ENCODE measurements at regions not wholly inside any gene's neighbourhood (a gene's known extent, or its start where the extent isn't known, plus 50 kb on each side); places are given as distances from the start of the nearest gene placed in this dataset.
"Not testable (repeated sequence)": the region's sequence is repeated elsewhere in the genome, so short reads cannot be mapped to it uniquely, and the experiment has no call there.

- DNase-seq (ENCODE audit: low spot score): no peak
Observed at GRCh38 chr6:100096341-100096740, 102.3 kb upstream of the MCHR2 start.

GRCh38 chr6:100093405-100093804 lies 99.4 kb upstream of the MCHR2 start:
- DNase-seq (ENCODE audit: low spot score): no peak

GRCh38 chr6:100088009-100088408 lies 94.0 kb upstream of the MCHR2 start:
- no peak for DNase-seq (ENCODE audit: low spot score)

GRCh38 chr6:100084991-100085364 lies 91.0 kb upstream of the MCHR2 start:
- no peak for DNase-seq (ENCODE audit: low spot score)

GRCh38 chr6:100084316-100084990 lies 90.4 kb upstream of the MCHR2 start:
- DNase-seq (ENCODE audit: low spot score): no peak

- DNase-seq (ENCODE audit: low spot score): peak; percentile 57
Observed at GRCh38 chr6:100078509-100078908, 84.5 kb upstream of the MCHR2 start.

- DNase-seq (ENCODE audit: low spot score): no peak
Observed at GRCh38 chr6:100065348-100065747, 71.3 kb upstream of the MCHR2 start.

GRCh38 chr6:100062621-100063020 lies 68.6 kb upstream of the MCHR2 start:
- no peak for DNase-seq (ENCODE audit: low spot score)

GRCh38 chr6:100057941-100058340 lies 63.9 kb upstream of the MCHR2 start:
- DNase-seq (ENCODE audit: low spot score): no peak

- DNase-seq (ENCODE audit: low spot score): no peak
Observed at GRCh38 chr6:100050550-100050949, 56.5 kb upstream of the MCHR2 start.

GRCh38 chr6:100043961-100044360 lies 49.9 kb upstream of the MCHR2 start:
- DNase-seq (ENCODE audit: low spot score): not testable (repeated sequence)
